Left ventricle myocardium inferior (tissue), 1 donor: ENCODE measurements at regions not wholly inside any gene's neighbourhood (a gene's known extent, or its start where the extent isn't known, plus 50 kb on each side); places are given as distances from the start of the nearest gene placed in this dataset.

ENCODE experiments used
- DNase-seq: peaks from one replicate; pipeline ENCODE4 v3.0.0-alpha.2; 2020
- H3K27ac ChIP-seq: fragments of 200-600 bp; replicated peaks from 2 replicates; pipeline ENCODE4 v1.8.0; 2021
- H3K27me3 ChIP-seq: fragments of 200-600 bp; 2 replicates; pipeline ENCODE4 v1.8.0; 2021; ENCODE audit warnings: low read depth
- H3K36me3 ChIP-seq: fragments of 200-600 bp; 2 replicates; pipeline ENCODE4 v1.8.0; 2021
- H3K4me1 ChIP-seq: fragments of 200-600 bp; 2 replicates; pipeline ENCODE4 v1.8.0; 2021
- H3K4me3 ChIP-seq: fragments of 200-600 bp; 2 replicates; pipeline ENCODE4 v1.8.0; 2021; ENCODE audit warnings: mild to moderate bottlenecking, moderate library complexity
- H3K9me3 ChIP-seq: fragments of 200-600 bp; replicated peaks from 2 replicates; pipeline ENCODE4 v1.8.0; 2021
- intact Hi-C: fragments of 100-400 bp; cut with micrococcal nuclease; formaldehyde crosslinking; loops from one replicate; pipeline ENCODE4 v1.11.0; 2022
- TF ChIP-seq, protein P1 (sequence below): fragments of 200-600 bp; IDR thresholded peaks from 2 replicates; pipeline ENCODE4 v1.8.0; 2021; ENCODE audit warnings: antibody characterized with exemption, mild to moderate bottlenecking, borderline replicate concordance
- donor health status: DM: no; HTN: yes; CAD: no; lungs with severe emphysema.

- Histone ChIP-seq H3K36me3 (no peaks in the 10 kb centered on the region), H3K27ac (no peak overlapping the region), H3K4me1 (peaks cover 24% of the 10 kb centered on the region), H3K4me3 (no peak overlapping the region), H3K9me3 (peaks cover 11% of the 10 kb centered on the region), H3K27me3 (no peaks in the 10 kb centered on the region)
- DNase-seq: no peak
- intact Hi-C loops: no loop called here
- TF ChIP-seq, protein P1, sequence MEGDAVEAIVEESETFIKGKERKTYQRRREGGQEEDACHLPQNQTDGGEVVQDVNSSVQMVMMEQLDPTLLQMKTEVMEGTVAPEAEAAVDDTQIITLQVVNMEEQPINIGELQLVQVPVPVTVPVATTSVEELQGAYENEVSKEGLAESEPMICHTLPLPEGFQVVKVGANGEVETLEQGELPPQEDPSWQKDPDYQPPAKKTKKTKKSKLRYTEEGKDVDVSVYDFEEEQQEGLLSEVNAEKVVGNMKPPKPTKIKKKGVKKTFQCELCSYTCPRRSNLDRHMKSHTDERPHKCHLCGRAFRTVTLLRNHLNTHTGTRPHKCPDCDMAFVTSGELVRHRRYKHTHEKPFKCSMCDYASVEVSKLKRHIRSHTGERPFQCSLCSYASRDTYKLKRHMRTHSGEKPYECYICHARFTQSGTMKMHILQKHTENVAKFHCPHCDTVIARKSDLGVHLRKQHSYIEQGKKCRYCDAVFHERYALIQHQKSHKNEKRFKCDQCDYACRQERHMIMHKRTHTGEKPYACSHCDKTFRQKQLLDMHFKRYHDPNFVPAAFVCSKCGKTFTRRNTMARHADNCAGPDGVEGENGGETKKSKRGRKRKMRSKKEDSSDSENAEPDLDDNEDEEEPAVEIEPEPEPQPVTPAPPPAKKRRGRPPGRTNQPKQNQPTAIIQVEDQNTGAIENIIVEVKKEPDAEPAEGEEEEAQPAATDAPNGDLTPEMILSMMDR: no peak
Observed at GRCh38 chr1:212192261-212192998, 92.8 kb upstream of the PPP2R5A start.

DNA sequence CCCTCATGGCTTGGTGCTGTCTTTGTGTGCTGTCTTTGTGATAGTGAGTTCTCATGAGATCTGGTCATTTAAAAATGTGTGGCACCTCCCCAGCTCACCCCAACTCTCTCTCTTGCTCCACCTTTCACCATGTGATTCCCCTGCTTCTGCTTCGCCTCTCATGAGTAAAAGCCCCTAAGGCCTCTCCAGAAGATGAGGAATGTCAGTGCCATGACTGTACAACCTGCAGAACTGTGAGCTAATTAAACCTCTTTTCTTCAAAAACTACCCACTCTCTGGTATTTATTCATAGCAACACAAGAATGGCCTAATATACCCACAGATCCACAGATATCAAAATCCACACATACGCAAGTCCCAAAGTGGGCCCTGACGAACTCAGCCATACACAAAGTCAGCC lies 88.9 kb upstream of the PPP2R5A start:
- intact Hi-C loops: no loop called here
- no peak overlapping the region for H3K27ac ChIP-seq
- H3K9me3 ChIP-seq: peaks cover 19% of the 10 kb centered on the region
- DNase-seq: no peak
- TF ChIP-seq, protein P1: no peak
- no peaks in the 10 kb centered on the region for H3K36me3 ChIP-seq
- H3K27me3 ChIP-seq: no peaks in the 10 kb centered on the region
- no peak overlapping the region for H3K4me3 ChIP-seq
- no peaks in the 10 kb centered on the region for H3K4me1 ChIP-seq

DNA sequence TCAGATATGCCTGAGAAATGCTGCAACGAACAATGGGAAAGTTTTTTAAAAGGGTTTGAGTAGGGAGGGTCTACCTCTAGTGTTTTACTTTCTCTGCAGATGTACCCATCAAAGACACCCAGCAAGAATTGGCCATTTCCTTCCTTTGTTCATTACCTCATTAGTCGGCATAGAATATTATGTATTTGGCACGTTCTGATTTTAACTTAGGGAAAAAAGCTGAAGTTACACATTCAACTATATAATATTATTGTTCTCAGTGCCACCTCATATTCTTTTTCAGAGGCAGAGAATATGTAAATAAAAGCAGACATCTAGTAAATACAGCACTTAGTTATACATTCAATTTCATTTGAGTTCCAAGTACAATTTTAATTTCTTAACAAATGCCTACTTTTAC lies 83.7 kb upstream of the PPP2R5A start:
- intact Hi-C loops: no loop called here
- Histone ChIP-seq H3K9me3 (peaks cover 8% of the 10 kb centered on the region), H3K4me3 (no peak overlapping the region), H3K27me3 (no peaks in the 10 kb centered on the region), H3K27ac (no peak overlapping the region), H3K36me3 (no peaks in the 10 kb centered on the region), H3K4me1 (peaks cover 5% of the 10 kb centered on the region)
- no peak for DNase-seq
- TF ChIP-seq, protein P1: no peak

- intact Hi-C loops: no loop called here
- TF ChIP-seq, protein P1: no peak
- peaks cover 13% of the 10 kb centered on the region for H3K4me1 ChIP-seq
Observed at GRCh38 chr1:212203630-212204029, 81.6 kb upstream of the PPP2R5A start.

DNA sequence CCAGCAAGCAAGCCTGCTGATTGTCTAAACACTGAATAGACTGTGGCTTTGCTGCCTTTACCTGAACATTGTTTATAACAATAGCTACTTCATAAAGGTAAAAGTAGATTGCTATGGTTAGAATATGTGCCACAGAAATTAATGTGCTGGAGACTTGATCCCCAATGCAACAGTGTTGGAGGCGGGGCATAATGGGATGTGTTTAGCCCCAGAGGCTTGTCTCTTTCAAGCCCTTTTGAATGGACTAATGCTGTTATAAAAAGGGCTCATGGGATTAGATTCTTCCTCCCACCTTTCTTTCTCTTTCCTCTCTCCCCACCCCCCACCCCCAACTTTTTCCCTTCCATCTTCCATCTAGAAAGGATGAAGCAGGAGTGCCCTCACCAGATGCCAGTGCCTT lies 80.2 kb upstream of the PPP2R5A start:
- Histone ChIP-seq H3K4me1 (peaks cover 17% of the 10 kb centered on the region), H3K36me3 (no peaks in the 10 kb centered on the region), H3K4me3 (no peak overlapping the region), H3K9me3 (peaks cover 8% of the 10 kb centered on the region), H3K27ac (no peak overlapping the region), H3K27me3 (no peaks in the 10 kb centered on the region)
- DNase-seq: no peak
- intact Hi-C loops: no loop called here
- TF ChIP-seq, protein P1: no peak

More at GRCh38 chr1:212203630-212204029, 81.6 kb upstream of the PPP2R5A start:
- Histone ChIP-seq H3K36me3 (no peaks in the 10 kb centered on the region), H3K4me3 (no peak overlapping the region), H3K9me3 (peaks cover 8% of the 10 kb centered on the region), H3K27ac (no peak overlapping the region), H3K27me3 (no peaks in the 10 kb centered on the region)
- DNase-seq: no peak
